HepG2 (cell line): ENCODE measurements at regions not wholly inside any gene's neighbourhood (a gene's known extent, or its start where the extent isn't known, plus 50 kb on each side); places are given as distances from the start of the nearest gene placed in this dataset.

Experiments used
- ATAC-seq: fragments of 200-7000 bp; cut with Tn5 transposase; 3 replicates; pipeline ENCODE4 v1.9.1; 2020; ENCODE audit warnings: mild to moderate bottlenecking, moderate library complexity
- BruUV-seq: library from RNA; stranded (reverse); fragments of 400-500 nt; replicated peaks from 2 replicates; lab custom pipeline; 2021; lab: Mats Ljungman, UMichigan
- CTCF ChIA-PET: fragments of 300-600 bp; formaldehyde crosslinking; extraction: SDS; loops from one replicate; lab custom pipeline; 2021; ENCODE audit warnings: low total read pairs, inconsistent platforms, low intra/inter-chr PET ratio; lab: Yijun Ruan, JAX
- POLR2A ChIA-PET: fragments of 350-600 bp; sonication (Branson Sonifier 250); formaldehyde crosslinking; loops from one replicate; lab custom pipeline; 2020; ENCODE audit warnings: antibody characterized with exemption, inconsistent platforms; lab: Yijun Ruan, JAX
- DNase-seq: peaks from one replicate; pipeline ENCODE4 v3.0.0-alpha.2; 2015; ENCODE audit warnings: low spot score
- FAIRE-seq: peaks from 3 replicates; lab custom pipeline; 2011; peaks lifted over from hg19 to GRCh38; lab: Jason Lieb, UNC
- H2AFZ ChIP-seq: one replicate; pipeline ENCODE4 v1.6.1; 2011; ENCODE audit warnings: low read length, inconsistent platforms
- H3K27ac ChIP-seq: fragments of 300-600 bp; 3 replicates; pipeline ENCODE4 v1.8.0; 2011; ENCODE audit warnings: mixed run types, mild to moderate bottlenecking, mixed read lengths, low read length, inconsistent platforms; ENCODE audit not compliant: insufficient read depth; ENCODE audit errors: extremely low read length
- H3K27me3 ChIP-seq, 2 experiments: fragments of 200-600 bp in 1 of 2; 2 replicates in 1 of 2; 3 replicates in 1 of 2; pipeline versions ENCODE4 v1.6.0 to v1.8.0; 2011; ENCODE audit warnings: low read length in 2 of 2, mild to moderate bottlenecking in 2 of 2, moderate library complexity in 2 of 2, inconsistent platforms in 1 of 2; ENCODE audit not compliant: insufficient read depth in 2 of 2, control insufficient read depth in 1 of 2
- H3K36me3 ChIP-seq, 2 experiments: fragments of 200-600 bp in 1 of 2; replicated peaks in 1 of 2; 2 replicates in 1 of 2; 3 replicates in 1 of 2; pipeline versions ENCODE4 v1.5.1 to v1.8.0; 2011; ENCODE audit warnings: low read length in 2 of 2, inconsistent platforms in 1 of 2; ENCODE audit not compliant: insufficient read depth in 2 of 2, control insufficient read depth in 1 of 2
- H3K4me1 ChIP-seq: 2 replicates; pipeline ENCODE4 v1.5.1; 2012; ENCODE audit warnings: low read length, inconsistent platforms; ENCODE audit not compliant: insufficient read depth
- H3K4me2 ChIP-seq: 2 replicates; pipeline ENCODE4 v1.6.0; 2011; ENCODE audit warnings: low read depth, low read length, inconsistent platforms
- H3K4me3 ChIP-seq, 3 experiments: fragments of 200-600 bp in 1 of 3; sonication (generic), shearing (Covaris generic) in 1 of 3; replicated peaks in 1 of 3; 2 replicates each; pipeline ENCODE4 v1.5.1; 2011 to 2016; ENCODE audit warnings: low read length in 3 of 3, inconsistent platforms in 2 of 3, low read depth in 2 of 3, mild to moderate bottlenecking in 2 of 3, control low read depth in 1 of 3, mixed read lengths in 1 of 3; ENCODE audit not compliant: insufficient read depth in 1 of 3
- H3K79me2 ChIP-seq: one replicate; pipeline ENCODE4 v1.6.1; 2011; ENCODE audit warnings: low read length, inconsistent platforms; ENCODE audit not compliant: insufficient read depth
- H3K9ac ChIP-seq: 2 replicates; pipeline ENCODE4 v1.6.0; 2011; ENCODE audit warnings: mild to moderate bottlenecking, low read depth, low read length, inconsistent platforms; ENCODE audit not compliant: insufficient read depth
- H3K9me3 ChIP-seq: 2 replicates; pipeline ENCODE4 v1.5.1; 2012; ENCODE audit warnings: mild to moderate bottlenecking, low read length
- H4K20me1 ChIP-seq: 2 replicates; pipeline ENCODE4 v1.6.0; 2011; ENCODE audit warnings: inconsistent platforms, mild to moderate bottlenecking, low read length, moderate library complexity; ENCODE audit not compliant: insufficient read depth
- AHR ChIP-seq: IDR thresholded peaks from 2 replicates; pipeline ENCODE4 v1.6.1; 2018; ENCODE audit warnings: missing genetic modification reagents, missing compliant biosample characterization
- BORCS8-MEF2B ChIP-seq: sonication (generic); formaldehyde crosslinking; IDR thresholded peaks from 2 replicates; pipeline ENCODE4 v1.8.0; 2022; ENCODE audit warnings: mild to moderate bottlenecking, missing genetic modification reagents
- EHMT2 ChIP-seq: fragments of 200-600 bp; sonication (generic); IDR thresholded peaks from 2 replicates; pipeline ENCODE4 v1.7.0; 2017; ENCODE audit warnings: antibody characterized with exemption, low read depth, low read length, borderline replicate concordance
- FOXK1 ChIP-seq: sonication (generic); formaldehyde crosslinking; IDR thresholded peaks from 2 replicates; pipeline ENCODE4 v1.4.0; 2020; ENCODE audit warnings: low read depth, missing genetic modification reagents, borderline replicate concordance
- MNT ChIP-seq: fragments of 450-650 bp; IDR thresholded peaks from 2 replicates; pipeline ENCODE4 v1.6.1; 2016
- PHF21A ChIP-seq: sonication (generic); formaldehyde crosslinking; IDR thresholded peaks from 2 replicates; pipeline ENCODE4 v1.5.0; 2020; ENCODE audit warnings: mild to moderate bottlenecking, missing genetic modification reagents
- PHF5A ChIP-seq: IDR thresholded peaks from one replicate; pipeline ENCODE4 v1.6.1; 2018; ENCODE audit warnings: low read depth, missing genetic modification reagents; ENCODE audit not compliant: unreplicated experiment
- RARA ChIP-seq: IDR thresholded peaks from 2 replicates; pipeline ENCODE4 v1.6.1; 2016; ENCODE audit warnings: missing genetic modification reagents, missing compliant biosample characterization
- SKI ChIP-seq: fragments of 450-650 bp; IDR thresholded peaks from one replicate; pipeline ENCODE4 v1.6.1; 2018; ENCODE audit warnings: mild to moderate bottlenecking; ENCODE audit not compliant: partially characterized antibody
- SNAPC5 ChIP-seq: sonication (generic); formaldehyde crosslinking; IDR thresholded peaks from 2 replicates; pipeline ENCODE4 v1.8.1; 2023; ENCODE audit warnings: mild to moderate bottlenecking, missing genetic modification reagents, borderline replicate concordance
- SRY ChIP-seq: sonication (generic); formaldehyde crosslinking; IDR thresholded peaks from 2 replicates; pipeline ENCODE4 v1.8.0; 2022; ENCODE audit warnings: mild to moderate bottlenecking, missing genetic modification reagents
- XBP1 ChIP-seq: sonication (generic); formaldehyde crosslinking; IDR thresholded peaks from 2 replicates; pipeline ENCODE4 v1.5.0; 2020; ENCODE audit warnings: missing genetic modification reagents
- XRCC5 ChIP-seq: fragments of 200-400 bp; formaldehyde crosslinking; optimal IDR thresholded peaks from 2 replicates; pipeline ENCODE3; 2017; ENCODE audit warnings: mild to moderate bottlenecking, low read length
- ZBTB1 ChIP-seq: sonication (generic); formaldehyde crosslinking; IDR thresholded peaks from 2 replicates; pipeline ENCODE4 v1.4.0; 2020; ENCODE audit warnings: missing genetic modification reagents, borderline replicate concordance
- ZGPAT ChIP-seq: IDR thresholded peaks from 2 replicates; pipeline ENCODE4 v1.6.1; 2016; ENCODE audit warnings: mild to moderate bottlenecking
- ZNF687 ChIP-seq: sonication (generic); formaldehyde crosslinking; IDR thresholded peaks from 2 replicates; pipeline ENCODE4 v1.5.1; 2020; ENCODE audit warnings: mild to moderate bottlenecking, missing genetic modification reagents, moderate library complexity
- whole genome bisulfite sequencing: methylation state at CpG from one replicate; pipeline ENCODE4 v1.1.6; 2017; ENCODE audit warnings: low lambda C conversion rate; 5-methylcytosine and 5-hydroxymethylcytosine counted together
- in situ Hi-C: cut with HindIII; loops from 2 replicates; pipeline ENCODE4 v1.10.0; 2017; ENCODE audit warnings: low pct_unique_long_range_greater_than_20kb; ENCODE audit not compliant: extremely low pct_ligation_motif_present
- intact Hi-C: fragments of 100-400 bp; cut with micrococcal nuclease; formaldehyde crosslinking; loops from one replicate; pipeline ENCODE4 v1.10.0; 2022; ENCODE audit not compliant: unreplicated experiment

- TF ChIP-seq RARA (CRISPR knock-in tag) (no peak), ZBTB1 (CRISPR knock-in tag) (no peak), SKI (no peak), PHF21A (CRISPR knock-in tag) (no peak)
Measured at GRCh38 chr21:14817311-14817710, 247.5 kb downstream of the NRIP1 start (continued).

GRCh38 chr21:14814991-14815390, 249.8 kb downstream of the NRIP1 start:
- CTCF ChIA-PET = no interaction called here
- POLR2A ChIA-PET = no interaction called here

More at GRCh38 chr21:14814991-14815390, 249.8 kb downstream of the NRIP1 start:
- no peak overlapping the region for H3K4me2 ChIP-seq
- H3K4me3 ChIP-seq = no peak overlapping the region
- FAIRE-seq (no peak), DNase-seq (no peak)
- H3K36me3 ChIP-seq = no peaks in the 10 kb centered on the region
- WGBS = 71% methylated on average over 3 of the region's 3 CpGs
- no peaks in the 10 kb centered on the region for H3K27me3 ChIP-seq
- H3K4me1 ChIP-seq = no peaks in the 10 kb centered on the region
- intact Hi-C loops = no loop called here
- H2AFZ ChIP-seq = no peak overlapping the region
- H3K79me2 ChIP-seq = no peaks in the 10 kb centered on the region
- TF ChIP-seq SRY (CRISPR knock-in tag) = no peak
- no peak for TF ChIP-seq AHR
- no peak for TF ChIP-seq SNAPC5 (CRISPR knock-in tag)
- TF ChIP-seq BORCS8-MEF2B = no peak
- TF ChIP-seq PHF5A = no peak
- TF ChIP-seq XBP1 (CRISPR knock-in tag) = no peak
- TF ChIP-seq MNT = no peak
- TF ChIP-seq EHMT2 = no peak
- TF ChIP-seq ZGPAT (CRISPR knock-in tag) = no peak
- no peak for TF ChIP-seq XRCC5
- TF ChIP-seq ZNF687 (CRISPR knock-in tag) = no peak
- no peak for TF ChIP-seq FOXK1
- TF ChIP-seq, all 625 proteins: peak for 0
- Histone ChIP-seq H3K9ac (no peak overlapping the region), H3K9me3 (no peaks in the 10 kb centered on the region), H4K20me1 (no peaks in the 10 kb centered on the region), H3K27ac (no peak overlapping the region)
- in situ Hi-C loops = no loop called here
- no peak for ATAC-seq
- no TSS peak for BruUV-seq
